ENCODE measurements at regions not wholly inside any gene's neighbourhood (a gene's known extent, or its start where the extent isn't known, plus 50 kb on each side); places are given as distances from the start of the nearest gene placed in this dataset.

DNA sequence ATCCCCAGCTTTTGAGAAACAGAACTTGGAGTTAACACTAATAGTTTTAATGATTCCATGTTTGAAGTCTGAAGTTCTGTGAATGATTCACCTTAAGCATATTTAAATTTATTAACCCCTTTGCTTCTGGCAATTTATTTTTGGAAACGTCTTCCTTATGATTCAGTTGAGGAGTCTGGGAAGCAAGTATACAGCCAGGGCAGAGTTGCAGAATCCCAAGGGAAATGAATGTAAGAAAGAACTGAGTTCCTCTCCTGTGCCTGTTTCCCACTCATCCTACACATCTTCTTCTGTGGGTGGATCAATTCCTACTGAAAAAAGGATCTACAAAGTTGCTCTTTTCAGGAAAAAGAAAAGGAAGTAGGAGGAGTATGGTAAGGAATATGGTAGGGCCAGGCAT, 108.2 kb upstream of the CCDC91 start:
- no peak for TF ChIP-seq ZBTB33 (IDR thresholded peaks at IDR 0.05; ENCODE audit: extremely low read depth, insufficient replicate concordance, low read length)
- TF ChIP-seq POLR2AphosphoS5 (IDR thresholded peaks at IDR 0.05; ENCODE audit: low read depth, low read length): no peak
- no peak for TF ChIP-seq EZH2 (IDR thresholded peaks at IDR 0.05)
- no peak for TF ChIP-seq SP1 (IDR thresholded peaks at IDR 0.05; ENCODE audit: low read depth)
- no peak for TF ChIP-seq JUND (IDR thresholded peaks at IDR 0.05)
- TF ChIP-seq YY1 (IDR thresholded peaks at IDR 0.05; ENCODE audit: extremely low read depth, insufficient replicate concordance, low read depth, low read length): no peak
- Histone ChIP-seq H2AFZ (ENCODE audit: low read depth, low read length, poor library complexity, severe bottlenecking) (no peak overlapping the region), H3K9me2 (ENCODE audit: insufficient read depth) (no peaks in the 10 kb centered on the region), H3K9me3 (ENCODE audit: control insufficient read depth in 1 of 2, insufficient read depth in 1 of 2, low read depth in 1 of 2, low read length in 2 of 2) (no peaks in the 10 kb centered on the region), H3K4me1 (ENCODE audit: control insufficient read depth in 1 of 2, insufficient read depth in 2 of 2, low read length in 2 of 2) (no peaks in the 10 kb centered on the region), H3K4me3 (replicated peaks in 1 of 2; ENCODE audit: low read depth in 1 of 2, low read length in 2 of 2) (no peak overlapping the region), H3K4me2 (ENCODE audit: low read length) (no peak overlapping the region), H3K27ac (ENCODE audit: low read depth, low read length) (no peak overlapping the region), H3K9ac (ENCODE audit: low read length) (no peak overlapping the region), H4K20me1 (ENCODE audit: insufficient read depth) (no peaks in the 10 kb centered on the region), H3K79me2 (ENCODE audit: insufficient read depth, low read length) (no peaks in the 10 kb centered on the region), H3K27me3 (ENCODE audit: insufficient read depth, low read length) (no peaks in the 10 kb centered on the region), H3K36me3 (ENCODE audit: control insufficient read depth in 1 of 2, insufficient read depth in 2 of 2, low read length in 2 of 2) (no peaks in the 10 kb centered on the region)
- POLR2A ChIA-PET: no interaction called here
- RAD21 ChIA-PET (ENCODE audit: low non-redundant PET in 1 of 2, low total read pairs in 2 of 2, uncharacterized antibody in 2 of 2, unreplicated experiment in 2 of 2): no interaction called here
- CTCF ChIA-PET: no interaction called here
- no peak for DNase-seq (ENCODE audit: low read depth, low spot score)
- BruUV-seq (replicated peaks): no TSS peak
- intact Hi-C loops (cut with micrococcal nuclease): no loop called here
- no peak for ATAC-seq

DNA sequence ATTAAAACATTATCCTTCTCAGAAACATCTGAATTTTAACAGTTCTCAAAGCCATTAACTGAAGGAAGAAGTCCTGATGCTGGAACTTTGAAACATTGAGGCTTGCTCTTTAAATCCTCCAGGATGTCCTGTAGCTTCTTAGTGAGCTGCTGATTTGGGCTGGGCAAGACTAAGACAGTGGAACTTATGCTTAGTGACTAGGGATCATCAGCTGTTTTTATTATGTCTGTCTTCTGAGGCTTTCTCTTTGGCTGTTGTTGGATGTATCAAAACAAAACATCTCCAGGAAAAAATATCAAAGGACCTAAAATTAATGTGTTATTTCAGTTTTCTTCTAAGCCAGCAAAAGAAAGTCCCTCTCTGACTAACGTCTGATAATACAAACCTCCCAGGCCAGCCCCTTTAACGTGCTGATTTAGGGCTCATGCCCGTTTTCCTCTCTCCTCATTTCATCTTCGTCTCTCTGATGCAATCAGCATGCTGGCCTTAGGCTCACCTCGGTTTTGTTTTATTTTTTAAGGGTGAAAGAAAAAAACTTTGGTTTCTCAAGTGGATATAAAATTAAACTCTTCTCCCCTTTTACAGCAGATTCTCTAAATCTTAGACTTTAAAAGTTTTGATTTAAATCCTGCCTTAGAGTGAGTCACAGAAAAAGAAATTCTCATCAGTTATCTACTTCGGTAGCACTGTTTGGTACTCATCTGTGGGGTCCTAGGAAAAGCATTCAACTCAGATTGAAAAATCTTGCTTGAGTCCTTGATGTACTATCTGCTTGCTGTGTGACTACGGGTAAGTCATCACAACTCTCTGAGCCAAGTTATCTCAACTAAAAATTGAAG, 106.2 kb upstream of the CCDC91 start:
- H3K9me2 ChIP-seq (ENCODE audit: insufficient read depth): no peaks in the 10 kb centered on the region
- intact Hi-C loops (cut with micrococcal nuclease): no loop called here
- H3K9ac ChIP-seq (ENCODE audit: low read length): no peak overlapping the region
- CTCF ChIA-PET: no interaction called here
- no peak overlapping the region for H3K4me3 ChIP-seq (replicated peaks in 1 of 2; ENCODE audit: low read depth in 1 of 2, low read length in 2 of 2)
- no peaks in the 10 kb centered on the region for H3K27me3 ChIP-seq (ENCODE audit: insufficient read depth, low read length)
- POLR2A ChIA-PET: no interaction called here
- no peaks in the 10 kb centered on the region for H3K79me2 ChIP-seq (ENCODE audit: insufficient read depth, low read length)
- RAD21 ChIA-PET (ENCODE audit: low non-redundant PET in 1 of 2, low total read pairs in 2 of 2, uncharacterized antibody in 2 of 2, unreplicated experiment in 2 of 2): no interaction called here
- no peak overlapping the region for H2AFZ ChIP-seq (ENCODE audit: low read depth, low read length, poor library complexity, severe bottlenecking)
- H3K27ac ChIP-seq (ENCODE audit: low read depth, low read length): no peak overlapping the region
- no TSS peak for BruUV-seq (replicated peaks)
- H3K36me3 ChIP-seq (ENCODE audit: control insufficient read depth in 1 of 2, insufficient read depth in 2 of 2, low read length in 2 of 2): no peaks in the 10 kb centered on the region
- no peaks in the 10 kb centered on the region for H3K9me3 ChIP-seq (ENCODE audit: control insufficient read depth in 1 of 2, insufficient read depth in 1 of 2, low read depth in 1 of 2, low read length in 2 of 2)
- peaks cover 5 to 10% of the 10 kb centered on the region in 2 experiments for H3K4me1 ChIP-seq (ENCODE audit: control insufficient read depth in 1 of 2, insufficient read depth in 2 of 2, low read length in 2 of 2)
- H3K4me2 ChIP-seq (ENCODE audit: low read length): no peak overlapping the region
- no peaks in the 10 kb centered on the region for H4K20me1 ChIP-seq (ENCODE audit: insufficient read depth)
- ATAC-seq (no peak), DNase-seq (ENCODE audit: low read depth, low spot score) (no peak)
- no peak for TF ChIP-seq RAD21 (IDR thresholded peaks at IDR 0.05; ENCODE audit: low read depth)
- TF ChIP-seq, protein P1, sequence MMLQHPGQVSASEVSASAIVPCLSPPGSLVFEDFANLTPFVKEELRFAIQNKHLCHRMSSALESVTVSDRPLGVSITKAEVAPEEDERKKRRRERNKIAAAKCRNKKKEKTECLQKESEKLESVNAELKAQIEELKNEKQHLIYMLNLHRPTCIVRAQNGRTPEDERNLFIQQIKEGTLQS (IDR thresholded peaks at IDR 0.05): no peak
- no peak for TF ChIP-seq POLR2A (IDR thresholded peaks at IDR 0.05; ENCODE audit: borderline replicate concordance, extremely low read depth, insufficient read depth, insufficient read length)
- no peak for TF ChIP-seq POLR2AphosphoS5 (IDR thresholded peaks at IDR 0.05; ENCODE audit: low read depth, low read length)
- no peak for TF ChIP-seq TCF7L2 (IDR thresholded peaks at IDR 0.05; ENCODE audit: borderline replicate concordance, extremely low read depth, insufficient read depth, insufficient read length)
- TF ChIP-seq ELF1 (IDR thresholded peaks at IDR 0.05; ENCODE audit: borderline replicate concordance, low read depth): no peak
- TF ChIP-seq ZNF274 (IDR thresholded peaks at IDR 0.05; ENCODE audit: low read depth, low read length): no peak
- TF ChIP-seq YY1 (IDR thresholded peaks at IDR 0.05; ENCODE audit: extremely low read depth, insufficient replicate concordance, low read depth, low read length): no peak
- TF ChIP-seq ZBTB33 (IDR thresholded peaks at IDR 0.05; ENCODE audit: extremely low read depth, insufficient replicate concordance, low read length): no peak
- no peak for TF ChIP-seq ZFX (IDR thresholded peaks at IDR 0.05)
- TF ChIP-seq CEBPB (IDR thresholded peaks at IDR 0.05; ENCODE audit: low read depth): no peak

All from HCT116 (cell line).